Activated naive CD4-positive, alpha-beta T cell treated with anti-CD3 and anti-CD28 coated beads, Interleukin-2, amount 50 U/mL, for 24 hours (primary cell): ENCODE measurements at regions not wholly inside any gene's neighbourhood (a gene's known extent, or its start where the extent isn't known, plus 50 kb on each side); places are given as distances from the start of the nearest gene placed in this dataset.

Source experiments
- H3K27ac Mint-ChIP-seq: one replicate; pipeline ENCODE4 v1.8.0; 2021; ENCODE audit warnings: mild to moderate bottlenecking, mixed read lengths
- H3K27me3 Mint-ChIP-seq: one replicate; pipeline ENCODE4 v1.8.0; 2021; ENCODE audit warnings: mixed read lengths
- H3K36me3 Mint-ChIP-seq: one replicate; pipeline ENCODE4 v1.8.0; 2021; ENCODE audit warnings: mixed read lengths
- H3K4me1 Mint-ChIP-seq: one replicate; pipeline ENCODE4 v1.8.0; 2021; ENCODE audit warnings: mixed read lengths
- H3K4me3 Mint-ChIP-seq: one replicate; pipeline ENCODE4 v1.8.0; 2021; ENCODE audit warnings: mild to moderate bottlenecking, mixed read lengths
- H3K9me3 Mint-ChIP-seq: one replicate; pipeline ENCODE4 v1.8.0; 2021; ENCODE audit warnings: mixed read lengths

- H3K27ac Mint-ChIP-seq = no peak overlapping the region
- H3K36me3 Mint-ChIP-seq = no peaks in the 10 kb centered on the region
- H3K9me3 Mint-ChIP-seq = no peaks in the 10 kb centered on the region
- peaks cover 4% of the 10 kb centered on the region for H3K27me3 Mint-ChIP-seq
- H3K4me1 Mint-ChIP-seq = no peaks in the 10 kb centered on the region
- no peak overlapping the region for H3K4me3 Mint-ChIP-seq
Observed at GRCh38 chr1:99560207-99561040, 85.5 kb upstream of the PALMD start.

- Mint-ChIP-seq H3K4me3 (no peak overlapping the region), H3K4me1 (no peaks in the 10 kb centered on the region), H3K9me3 (no peaks in the 10 kb centered on the region), H3K27ac (no peak overlapping the region), H3K27me3 (peaks cover 4% of the 10 kb centered on the region), H3K36me3 (no peaks in the 10 kb centered on the region)
Observed at GRCh38 chr1:99561952-99562351, 84.0 kb upstream of the PALMD start.

- Mint-ChIP-seq H3K27ac (no peak overlapping the region), H3K4me3 (no peak overlapping the region), H3K36me3 (no peaks in the 10 kb centered on the region), H3K9me3 (no peaks in the 10 kb centered on the region), H3K27me3 (peaks cover 3% of the 10 kb centered on the region), H3K4me1 (no peaks in the 10 kb centered on the region)
Observed at GRCh38 chr1:99565606-99566289, 80.2 kb upstream of the PALMD start.

- no peaks in the 10 kb centered on the region for H3K36me3 Mint-ChIP-seq
- no peak overlapping the region for H3K27ac Mint-ChIP-seq
- H3K9me3 Mint-ChIP-seq = no peaks in the 10 kb centered on the region
- no peak overlapping the region for H3K4me3 Mint-ChIP-seq
- H3K4me1 Mint-ChIP-seq = no peaks in the 10 kb centered on the region
- peaks cover 3% of the 10 kb centered on the region for H3K27me3 Mint-ChIP-seq
Observed at GRCh38 chr1:99566290-99567021, 79.5 kb upstream of the PALMD start.

GRCh38 chr1:99570486-99571089, 75.3 kb upstream of the PALMD start:
- Mint-ChIP-seq H3K4me1 (no peaks in the 10 kb centered on the region), H3K27me3 (peaks cover 4% of the 10 kb centered on the region), H3K4me3 (no peak overlapping the region), H3K36me3 (no peaks in the 10 kb centered on the region), H3K9me3 (no peaks in the 10 kb centered on the region), H3K27ac (no peak overlapping the region)

GRCh38 chr1:99571092-99571734, 74.7 kb upstream of the PALMD start:
- no peaks in the 10 kb centered on the region for H3K36me3 Mint-ChIP-seq
- H3K4me3 Mint-ChIP-seq = no peak overlapping the region
- H3K4me1 Mint-ChIP-seq = no peaks in the 10 kb centered on the region
- H3K27ac Mint-ChIP-seq = no peak overlapping the region
- peaks cover 4% of the 10 kb centered on the region for H3K27me3 Mint-ChIP-seq
- H3K9me3 Mint-ChIP-seq = no peaks in the 10 kb centered on the region

- no peaks in the 10 kb centered on the region for H3K36me3 Mint-ChIP-seq
- H3K27ac Mint-ChIP-seq = no peak overlapping the region
- H3K27me3 Mint-ChIP-seq = peaks cover 3% of the 10 kb centered on the region
- no peaks in the 10 kb centered on the region for H3K4me1 Mint-ChIP-seq
- no peak overlapping the region for H3K4me3 Mint-ChIP-seq
- no peaks in the 10 kb centered on the region for H3K9me3 Mint-ChIP-seq
Observed at GRCh38 chr1:99573431-99574217, 72.3 kb upstream of the PALMD start.

GRCh38 chr1:99577313-99577712, 68.6 kb upstream of the PALMD start:
- Mint-ChIP-seq H3K27me3 (peaks cover 3% of the 10 kb centered on the region), H3K4me1 (no peaks in the 10 kb centered on the region), H3K9me3 (no peaks in the 10 kb centered on the region), H3K27ac (no peak overlapping the region), H3K36me3 (no peaks in the 10 kb centered on the region), H3K4me3 (no peak overlapping the region)

GRCh38 chr1:99579691-99580172, 66.2 kb upstream of the PALMD start:
- no peaks in the 10 kb centered on the region for H3K36me3 Mint-ChIP-seq
- no peaks in the 10 kb centered on the region for H3K4me1 Mint-ChIP-seq
- H3K27ac Mint-ChIP-seq = no peak overlapping the region
- H3K9me3 Mint-ChIP-seq = no peaks in the 10 kb centered on the region
- no peaks in the 10 kb centered on the region for H3K27me3 Mint-ChIP-seq
- no peak overlapping the region for H3K4me3 Mint-ChIP-seq

- Mint-ChIP-seq H3K4me3 (no peak overlapping the region), H3K9me3 (no peaks in the 10 kb centered on the region), H3K4me1 (no peaks in the 10 kb centered on the region), H3K36me3 (no peaks in the 10 kb centered on the region), H3K27ac (no peak overlapping the region), H3K27me3 (no peaks in the 10 kb centered on the region)
Observed at GRCh38 chr1:99580451-99580850, 65.5 kb upstream of the PALMD start.

- H3K27ac Mint-ChIP-seq = no peak overlapping the region
- no peaks in the 10 kb centered on the region for H3K36me3 Mint-ChIP-seq
- no peaks in the 10 kb centered on the region for H3K4me1 Mint-ChIP-seq
- peaks cover 2% of the 10 kb centered on the region for H3K27me3 Mint-ChIP-seq
- no peak overlapping the region for H3K4me3 Mint-ChIP-seq
- no peaks in the 10 kb centered on the region for H3K9me3 Mint-ChIP-seq
Observed at GRCh38 chr1:99587008-99587407, 58.9 kb upstream of the PALMD start.

- Mint-ChIP-seq H3K36me3 (no peaks in the 10 kb centered on the region), H3K9me3 (no peaks in the 10 kb centered on the region), H3K27me3 (peaks cover 2% of the 10 kb centered on the region), H3K4me1 (no peaks in the 10 kb centered on the region), H3K4me3 (no peak overlapping the region), H3K27ac (no peak overlapping the region)
Observed at GRCh38 chr1:99589186-99589636, 56.7 kb upstream of the PALMD start.

- Mint-ChIP-seq H3K27ac (no peak overlapping the region), H3K4me3 (no peak overlapping the region), H3K36me3 (no peaks in the 10 kb centered on the region), H3K9me3 (no peaks in the 10 kb centered on the region), H3K4me1 (no peaks in the 10 kb centered on the region), H3K27me3 (peaks cover 2% of the 10 kb centered on the region)
Observed at GRCh38 chr1:99590578-99591209, 55.2 kb upstream of the PALMD start.

GRCh38 chr1:99591886-99592285, 54.0 kb upstream of the PALMD start:
- Mint-ChIP-seq H3K27me3 (peaks cover 2% of the 10 kb centered on the region), H3K4me3 (no peak overlapping the region), H3K4me1 (no peaks in the 10 kb centered on the region), H3K27ac (no peak overlapping the region), H3K9me3 (no peaks in the 10 kb centered on the region), H3K36me3 (no peaks in the 10 kb centered on the region)
